ENCODE measurements at regions not wholly inside any gene's neighbourhood (a gene's known extent, or its start where the extent isn't known, plus 50 kb on each side); places are given as distances from the start of the nearest gene placed in this dataset.

GRCh38 chr18:47410139-47410538 lies 158.7 kb upstream of the SKOR2 start:
- Histone ChIP-seq H3K4me1 (ENCODE audit: control insufficient read depth in 1 of 2, insufficient read depth in 2 of 2, low read length in 2 of 2) (no peaks in the 10 kb centered on the region), H3K9me3 (replicated peaks in 1 of 2; ENCODE audit: control insufficient read depth in 1 of 2, insufficient read depth in 1 of 2, low read length in 2 of 2) (no peaks in the 10 kb centered on the region), H3K36me3 (replicated peaks in 1 of 2; ENCODE audit: control insufficient read depth in 1 of 2, insufficient read depth in 2 of 2, low read length in 2 of 2) (no peaks in the 10 kb centered on the region), H4K20me1 (ENCODE audit: insufficient read depth, low read length) (no peaks in the 10 kb centered on the region), H3K4me2 (replicated peaks; ENCODE audit: extremely low read depth, low read length, poor library complexity, severe bottlenecking) (no peak overlapping the region), H3K79me2 (ENCODE audit: insufficient read depth, low read length) (no peaks in the 10 kb centered on the region), H2AFZ (ENCODE audit: insufficient read depth, low read depth, low read length, poor library complexity, severe bottlenecking) (no peak overlapping the region), H3K9ac (ENCODE audit: insufficient read depth, low read length, poor library complexity, severe bottlenecking) (no peak overlapping the region), H3K4me3 (replicated peaks in 1 of 3; ENCODE audit: low read depth in 2 of 3, low read length in 3 of 3) (no peak overlapping the region), H3K27me3 (ENCODE audit: control insufficient read depth in 2 of 2, insufficient read depth in 2 of 2, low read length in 2 of 2) (no peaks in the 10 kb centered on the region), H3K27ac (ENCODE audit: low read depth in 1 of 2, low read length in 2 of 2) (no peak overlapping the region)
- intact Hi-C loops (cut with micrococcal nuclease): no loop called here
- 92% methylated on average over 6 of the region's 6 CpGs for WGBS (ENCODE audit: insufficient coverage)
- H3K27ac Mint-ChIP-seq: no peak overlapping the region
- no peak for TF ChIP-seq CTCF (IDR thresholded peaks at IDR 0.05)
- no peak overlapping the region for H3K4me3 Mint-ChIP-seq
- H3K4me1 Mint-ChIP-seq: no peaks in the 10 kb centered on the region
- no peaks in the 10 kb centered on the region for H3K36me3 Mint-ChIP-seq
- peaks cover 0 to 6% (median 5%) of the 10 kb centered on the region in 3 donors for H3K27me3 Mint-ChIP-seq (ENCODE audit: low read depth in 3 of 3)
- DNase-seq: no peak
- peaks cover 0 to 6% (median 0%) of the 10 kb centered on the region in 7 donors for H3K9me3 Mint-ChIP-seq

GRCh38 chr18:47409519-47409918 lies 158.1 kb upstream of the SKOR2 start:
- Histone ChIP-seq H3K79me2 (ENCODE audit: insufficient read depth, low read length) (no peaks in the 10 kb centered on the region), H3K36me3 (replicated peaks in 1 of 2; ENCODE audit: control insufficient read depth in 1 of 2, insufficient read depth in 2 of 2, low read length in 2 of 2) (no peaks in the 10 kb centered on the region), H3K9ac (ENCODE audit: insufficient read depth, low read length, poor library complexity, severe bottlenecking) (no peak overlapping the region), H3K27me3 (ENCODE audit: control insufficient read depth in 2 of 2, insufficient read depth in 2 of 2, low read length in 2 of 2) (no peaks in the 10 kb centered on the region), H2AFZ (ENCODE audit: insufficient read depth, low read depth, low read length, poor library complexity, severe bottlenecking) (no peak overlapping the region), H3K9me3 (replicated peaks in 1 of 2; ENCODE audit: control insufficient read depth in 1 of 2, insufficient read depth in 1 of 2, low read length in 2 of 2) (no peaks in the 10 kb centered on the region), H4K20me1 (ENCODE audit: insufficient read depth, low read length) (no peaks in the 10 kb centered on the region), H3K4me3 (replicated peaks in 1 of 3; ENCODE audit: low read depth in 2 of 3, low read length in 3 of 3) (no peak overlapping the region), H3K27ac (ENCODE audit: low read depth in 1 of 2, low read length in 2 of 2) (no peak overlapping the region), H3K4me1 (ENCODE audit: control insufficient read depth in 1 of 2, insufficient read depth in 2 of 2, low read length in 2 of 2) (no peaks in the 10 kb centered on the region), H3K4me2 (replicated peaks; ENCODE audit: extremely low read depth, low read length, poor library complexity, severe bottlenecking) (no peak overlapping the region)
- no peak overlapping the region for H3K27ac Mint-ChIP-seq
- no peak overlapping the region for H3K4me3 Mint-ChIP-seq
- intact Hi-C loops (cut with micrococcal nuclease): no loop called here
- H3K4me1 Mint-ChIP-seq: no peaks in the 10 kb centered on the region
- WGBS (ENCODE audit: insufficient coverage): 92% methylated on average over 2 of the region's 7 CpGs
- no peak for TF ChIP-seq CTCF (IDR thresholded peaks at IDR 0.05)
- no peaks in the 10 kb centered on the region for H3K36me3 Mint-ChIP-seq
- peaks cover 0 to 6% (median 0%) of the 10 kb centered on the region in 7 donors for H3K9me3 Mint-ChIP-seq
- DNase-seq: no peak
- H3K27me3 Mint-ChIP-seq (ENCODE audit: low read depth in 3 of 3): peaks cover 0 to 6% (median 5%) of the 10 kb centered on the region in 3 donors
